Muscle of back (tissue), 3 donors: ENCODE measurements at regions not wholly inside any gene's neighbourhood (a gene's known extent, or its start where the extent isn't known, plus 50 kb on each side); places are given as distances from the start of the nearest gene placed in this dataset.

Source experiments
- DNase-seq, 3 donors: peaks; one replicate each; pipeline versions ENCODE4 v3.0.0 to v3.0.0-alpha.2; 2013

DNA sequence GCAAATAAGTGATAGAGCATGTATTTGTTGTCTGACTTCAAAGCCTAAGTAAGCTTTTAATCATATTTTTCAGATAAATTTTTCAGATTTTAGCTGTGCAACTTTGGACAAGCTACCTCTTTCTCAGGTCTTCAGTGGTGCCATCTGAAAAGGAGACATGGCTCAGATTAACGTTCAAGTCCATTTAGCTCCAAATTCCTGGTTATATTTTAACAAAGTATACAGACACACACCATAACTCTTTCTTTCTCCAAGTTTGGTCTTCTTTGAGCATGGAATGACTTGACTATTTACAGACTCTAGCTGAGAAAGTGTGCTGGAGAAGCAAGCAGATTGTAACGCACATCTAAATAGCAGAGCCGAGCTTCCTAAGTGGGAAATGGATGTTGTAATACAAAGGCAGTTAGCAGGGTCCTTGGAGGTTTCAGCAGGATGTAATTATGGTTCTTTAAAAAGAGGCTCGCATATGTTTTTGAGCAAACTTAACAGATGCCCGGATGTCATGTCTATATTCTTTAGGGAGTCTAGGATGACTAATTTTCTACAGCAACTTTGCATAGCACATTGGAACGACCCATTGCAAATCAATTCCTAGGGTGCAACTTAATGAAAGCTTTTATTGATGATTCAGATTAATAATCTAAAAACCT is 128.1 kb upstream of the E2F8 start:
- DNase-seq: peak; percentile 74 to 89 (median 86)

DNA sequence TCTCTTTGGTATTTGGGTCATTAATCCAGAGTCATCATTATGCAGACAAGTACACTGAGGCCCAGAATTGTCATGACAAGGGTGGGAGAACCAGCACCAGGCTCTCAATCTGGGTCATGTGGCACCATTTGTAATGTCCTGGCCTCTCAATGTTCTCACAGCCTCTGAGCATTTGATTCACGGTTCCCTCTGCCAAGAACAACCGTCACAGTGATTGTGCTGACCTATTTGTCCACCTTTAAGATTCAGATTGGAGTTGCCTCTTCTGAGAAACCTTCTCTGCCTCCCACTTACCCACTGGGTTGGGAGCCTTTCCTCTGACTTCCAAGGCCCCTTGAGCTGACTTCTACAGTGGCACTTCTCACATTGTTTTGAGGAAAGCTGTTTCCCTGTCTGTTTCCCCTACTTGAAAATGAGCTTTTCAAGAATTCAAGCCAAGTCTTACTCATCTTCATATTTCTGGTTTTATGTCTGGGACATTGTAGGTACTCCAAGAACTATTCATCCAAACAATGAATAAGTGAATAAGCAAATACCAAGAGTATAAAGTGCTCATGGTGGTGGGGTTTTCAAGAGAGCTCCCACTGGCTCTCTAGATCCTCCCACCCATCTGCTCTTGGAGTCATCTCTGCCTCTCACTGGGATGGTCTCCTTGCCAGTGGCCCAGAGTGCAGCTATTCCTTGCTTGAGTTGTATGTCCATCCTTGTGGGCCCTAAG is 126.4 kb upstream of the E2F8 start:
- peak in 2 of 3 donors; percentile 38 to 72 for DNase-seq

- no peak for DNase-seq
Measured at GRCh38 chr11:19365743-19366410, 125.1 kb upstream of the E2F8 start.

GRCh38 chr11:19359221-19360000 is 118.7 kb upstream of the E2F8 start:
- DNase-seq: no peak

- no peak for DNase-seq
Measured at GRCh38 chr11:19357943-19358342, 117.2 kb upstream of the E2F8 start.

DNA sequence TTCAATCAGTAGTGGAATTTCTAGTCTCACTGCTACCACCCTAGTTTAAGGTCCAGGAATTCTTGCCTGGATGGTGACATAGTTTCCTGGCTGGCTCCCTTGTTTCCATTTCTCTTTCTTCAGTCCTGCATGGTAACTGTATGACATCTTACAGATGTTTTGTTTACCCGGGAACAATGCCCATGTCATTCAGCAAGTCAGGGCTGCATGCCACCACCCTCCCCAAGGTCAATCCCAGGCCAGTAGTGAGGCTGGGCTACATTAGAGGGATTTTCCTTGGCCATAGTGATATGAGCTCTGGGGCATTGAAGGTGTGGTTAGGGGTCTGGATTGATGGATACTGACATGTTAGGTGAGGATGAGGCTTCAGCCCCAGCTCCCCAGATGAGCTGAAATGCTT is 114.9 kb upstream of the E2F8 start:
- no peak for DNase-seq

DNA sequence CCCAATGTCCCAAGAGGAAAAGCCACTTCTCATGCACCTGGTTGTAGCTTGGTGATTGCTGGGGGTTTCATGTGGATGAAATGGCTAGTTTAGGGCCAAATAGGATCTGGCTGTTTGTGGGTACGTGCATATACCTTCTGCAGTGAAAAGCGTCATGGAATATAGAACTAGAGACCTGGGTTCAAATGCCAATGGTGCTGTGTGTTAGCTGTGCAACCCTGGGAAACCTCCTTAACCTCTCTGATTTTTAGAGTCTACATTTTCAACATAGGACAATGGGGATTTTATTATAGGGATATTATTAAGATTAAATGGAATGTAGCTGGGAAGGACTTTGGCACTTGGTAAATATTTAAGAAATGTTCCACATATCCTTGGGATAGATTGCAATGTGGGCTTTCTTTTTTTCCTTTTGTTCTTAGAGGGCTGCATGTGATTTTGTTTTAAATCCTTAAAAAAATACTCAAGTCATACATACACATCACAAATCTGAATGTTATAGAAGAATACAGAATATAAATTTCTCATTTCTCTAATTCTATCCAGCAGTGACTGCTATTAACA is 112.6 kb upstream of the E2F8 start:
- no peak for DNase-seq

- no peak for DNase-seq
Measured at GRCh38 chr11:19352771-19353160, 112.0 kb upstream of the E2F8 start.

GRCh38 chr11:19352072-19352770 is 111.5 kb upstream of the E2F8 start:
- DNase-seq: no peak

GRCh38 chr11:19351426-19351825 is 110.7 kb upstream of the E2F8 start:
- DNase-seq: no peak

DNA sequence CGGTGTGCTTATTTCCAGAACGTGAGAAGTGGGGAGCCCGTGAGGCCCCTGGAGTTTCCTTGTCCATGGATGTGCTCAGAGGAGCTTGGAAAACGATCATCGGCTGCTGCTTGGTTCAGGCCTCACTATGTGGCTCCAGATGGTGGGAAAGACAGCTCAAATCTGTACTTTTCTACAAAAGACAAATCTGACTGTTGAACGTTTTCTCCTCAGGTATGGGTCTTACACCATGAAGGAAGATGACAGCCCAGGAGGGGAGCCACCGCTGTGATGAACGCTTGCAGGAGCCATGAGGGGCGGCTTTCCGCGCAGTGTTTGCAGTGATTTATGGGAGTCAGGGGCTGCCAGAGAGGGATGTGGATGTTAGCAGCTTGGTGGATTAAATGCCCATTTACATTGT is 109.4 kb upstream of the E2F8 start:
- DNase-seq: no peak

DNA sequence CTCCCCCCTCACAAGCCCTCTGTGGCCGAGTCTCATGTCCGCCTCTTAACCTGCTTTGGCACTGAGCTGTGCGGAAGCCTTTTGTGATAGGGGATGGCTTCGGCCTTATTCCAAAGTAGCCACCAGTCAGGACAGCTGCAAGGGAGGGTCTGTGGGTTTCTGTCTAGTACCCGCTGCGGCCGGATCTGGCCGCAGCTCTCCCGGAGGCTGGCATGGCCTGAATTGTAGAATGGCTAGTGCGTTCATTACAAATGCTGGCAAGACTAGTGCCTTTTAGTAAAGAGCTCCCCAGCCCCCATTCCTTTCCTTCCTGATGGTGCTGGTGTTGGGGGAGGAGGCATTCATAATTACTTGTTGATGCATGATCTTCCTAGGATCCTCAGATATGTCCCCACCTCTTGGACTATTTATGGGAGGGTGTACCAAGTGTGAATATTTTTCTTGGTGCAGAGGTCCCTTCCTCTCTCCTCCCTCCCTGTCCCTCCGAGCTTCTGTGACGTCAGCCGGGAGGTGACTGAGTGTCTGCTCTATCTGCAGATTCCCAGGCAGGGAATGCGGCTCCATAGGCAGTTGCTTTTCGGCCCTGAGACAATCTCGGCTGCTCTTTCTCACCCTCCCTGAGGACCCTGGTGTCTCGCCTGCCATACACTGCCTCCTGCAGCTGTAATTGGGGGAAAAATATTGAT is 108.7 kb upstream of the E2F8 start:
- DNase-seq: no peak

DNA sequence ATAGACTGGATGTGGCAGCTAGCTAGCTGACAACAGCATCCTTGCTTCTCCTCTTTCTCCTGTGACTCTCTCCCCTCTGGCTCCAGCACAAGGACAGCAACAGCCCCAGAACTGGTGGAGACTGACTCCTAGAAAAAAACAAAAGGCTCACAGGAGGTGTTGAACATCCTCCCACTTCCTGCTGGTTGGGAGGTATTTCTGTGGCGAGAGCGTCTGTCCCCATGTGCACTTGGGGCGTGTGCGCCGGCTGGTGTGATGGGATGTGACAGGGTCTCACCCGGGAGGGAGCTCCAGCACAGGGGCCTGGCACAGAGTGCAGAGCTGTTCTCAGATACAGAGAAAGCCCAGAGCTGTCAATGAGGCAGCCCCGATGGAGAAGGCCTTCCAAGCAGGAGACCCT is 107.2 kb upstream of the E2F8 start:
- no peak for DNase-seq

- DNase-seq: peak in 1 of 3 donors; percentile 44
Measured at GRCh38 chr11:19345848-19346681, 105.3 kb upstream of the E2F8 start.

DNA sequence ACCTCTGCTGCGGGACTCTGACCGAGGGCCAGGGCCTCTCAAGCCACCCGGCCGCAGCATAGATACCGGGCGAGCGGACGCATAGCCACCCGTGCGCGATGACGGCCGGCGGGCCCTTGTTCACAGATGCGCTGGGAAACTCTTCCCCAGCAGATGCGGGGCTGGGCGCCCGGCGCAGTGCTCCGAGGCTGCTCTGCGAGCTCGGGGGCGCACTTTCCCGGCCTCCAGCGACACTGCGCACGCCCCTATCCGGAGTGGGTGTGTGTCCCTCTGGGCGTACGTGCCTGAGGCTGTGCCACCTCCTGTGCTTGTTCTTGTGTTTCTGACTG is 104.7 kb upstream of the E2F8 start:
- DNase-seq: no peak

GRCh38 chr11:19344661-19345518 is 104.1 kb upstream of the E2F8 start:
- DNase-seq: no peak

DNA sequence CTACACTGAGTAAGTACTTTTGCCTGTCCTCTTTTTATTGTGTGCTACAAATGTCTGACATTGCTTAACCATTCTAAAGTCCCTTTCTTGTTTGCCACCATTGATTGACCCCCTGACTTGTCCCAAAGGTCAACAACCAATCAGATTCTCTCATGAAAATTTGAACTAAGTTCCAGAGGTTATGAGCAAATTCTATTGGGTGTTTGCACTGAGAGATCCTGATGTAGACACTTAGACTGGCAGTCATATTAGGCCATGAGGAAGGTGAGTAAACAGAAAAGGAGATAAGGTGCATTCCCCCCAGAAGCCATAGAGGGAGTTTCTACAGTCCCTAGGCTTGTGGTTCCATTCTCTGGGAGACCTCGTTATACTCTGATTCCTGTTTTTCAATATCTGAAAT is 101.3 kb upstream of the E2F8 start:
- no peak for DNase-seq

DNA sequence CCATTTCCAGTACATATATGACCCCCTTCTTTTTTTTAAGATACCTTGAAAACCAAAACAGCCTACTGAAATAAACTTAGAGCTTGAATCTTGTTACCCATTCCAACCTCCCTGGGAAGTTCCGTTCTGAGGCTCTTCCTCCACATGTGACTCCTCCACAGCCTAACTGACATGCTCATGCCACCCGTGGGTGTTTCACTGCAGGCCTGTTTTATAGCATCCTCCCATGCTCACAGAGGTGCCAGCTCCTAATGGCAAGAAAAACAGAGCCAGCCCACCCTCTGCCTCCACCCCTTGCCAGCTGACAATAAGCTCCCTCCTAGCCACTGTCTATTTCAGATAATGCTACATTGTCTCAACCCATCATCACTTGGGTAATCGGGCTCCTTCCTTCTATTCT is 97.6 kb upstream of the E2F8 start:
- no peak for DNase-seq

- DNase-seq: no peak
Measured at GRCh38 chr11:19337779-19338178, 97.0 kb upstream of the E2F8 start.
